WTC11 (cell line): ENCODE measurements at regions not wholly inside any gene's neighbourhood (a gene's known extent, or its start where the extent isn't known, plus 50 kb on each side); places are given as distances from the start of the nearest gene placed in this dataset.

Source experiments
- ATAC-seq: fragments of 200-7000 bp; cut with Tn5 transposase; 2 replicates; pipeline ENCODE4 v1.10.0; 2021; ENCODE audit warnings: mild to moderate bottlenecking, moderate library complexity
- CTCF ChIA-PET: fragments of 300-600 bp; sonication (Branson Sonifier 250); formaldehyde crosslinking; loops from one replicate; lab custom pipeline; 2021; ENCODE audit warnings: antibody characterized with exemption; lab: Charles Lee
- POLR2A ChIA-PET: fragments of 350-600 bp; sonication (Branson Sonifier 250); formaldehyde crosslinking; loops from one replicate; lab custom pipeline; 2021; ENCODE audit warnings: antibody characterized with exemption; lab: Charles Lee
- DNase-seq: peaks from one replicate; pipeline ENCODE4 v3.0.0; 2021; ENCODE audit warnings: low spot score
- H3K27ac Mint-ChIP-seq: 2 replicates; pipeline ENCODE4 v1.8.0; 2021; ENCODE audit warnings: mixed read lengths
- H3K27me3 Mint-ChIP-seq: 2 replicates; pipeline ENCODE4 v1.8.0; 2021; ENCODE audit warnings: low read depth, mild to moderate bottlenecking, moderate library complexity, mixed read lengths
- H3K36me3 Mint-ChIP-seq: 2 replicates; pipeline ENCODE4 v1.8.0; 2021; ENCODE audit warnings: mixed read lengths
- H3K4me1 Mint-ChIP-seq: 2 replicates; pipeline ENCODE4 v1.8.0; 2022; ENCODE audit warnings: mixed read lengths
- H3K4me3 Mint-ChIP-seq: 2 replicates; pipeline ENCODE4 v1.8.0; 2021; ENCODE audit warnings: mild to moderate bottlenecking, moderate library complexity, mixed read lengths
- H3K9me3 Mint-ChIP-seq: 2 replicates; pipeline ENCODE4 v1.8.0; 2021; ENCODE audit warnings: mixed read lengths
- ARID4B ChIP-seq: sonication (generic); formaldehyde crosslinking; IDR thresholded peaks from 2 replicates; pipeline ENCODE4 v1.8.0; 2023; ENCODE audit warnings: missing genetic modification reagents, mild to moderate bottlenecking, borderline replicate concordance
- E2F1 ChIP-seq: sonication (generic); formaldehyde crosslinking; IDR thresholded peaks from 2 replicates; pipeline ENCODE4 v1.8.0; 2022; ENCODE audit warnings: mild to moderate bottlenecking, missing genetic modification reagents
- GABPB1 ChIP-seq: sonication (generic); formaldehyde crosslinking; IDR thresholded peaks from 2 replicates; pipeline ENCODE4 v1.8.1; 2023; ENCODE audit warnings: mild to moderate bottlenecking, missing genetic modification reagents
- PRDM15 ChIP-seq: sonication (generic); formaldehyde crosslinking; IDR thresholded peaks from 2 replicates; pipeline ENCODE4 v1.8.0; 2022; ENCODE audit warnings: missing genetic modification reagents
- RELA ChIP-seq: sonication (generic); formaldehyde crosslinking; IDR thresholded peaks from 2 replicates; pipeline ENCODE4 v1.8.1; 2022; ENCODE audit warnings: missing genetic modification reagents, mild to moderate bottlenecking, borderline replicate concordance
- TEAD4 ChIP-seq: sonication (generic); formaldehyde crosslinking; IDR thresholded peaks from 2 replicates; pipeline ENCODE4 v1.8.0; 2022; ENCODE audit warnings: mild to moderate bottlenecking, missing genetic modification reagents
- ZMAT4 ChIP-seq: fragments of 250-450 bp; sonication (Bioruptor Pico); IDR thresholded peaks from 2 replicates; pipeline ENCODE4 v1.9.0; 2021; ENCODE audit warnings: mild to moderate bottlenecking
- ZNF138 ChIP-seq: sonication (generic); formaldehyde crosslinking; conservative IDR thresholded peaks from 2 replicates; pipeline ENCODE4 v1.8.1; 2022; ENCODE audit warnings: mild to moderate bottlenecking, moderate library complexity, missing genetic modification reagents
- ZNF263 ChIP-seq: sonication (generic); formaldehyde crosslinking; IDR thresholded peaks from 2 replicates; pipeline ENCODE4 v1.8.1; 2022; ENCODE audit warnings: low read depth, mild to moderate bottlenecking, moderate library complexity, missing genetic modification reagents
- ZNF425 ChIP-seq: fragments of 250-450 bp; sonication (Bioruptor Pico); conservative IDR thresholded peaks from 2 replicates; pipeline ENCODE4 v1.9.0; 2021; ENCODE audit warnings: mild to moderate bottlenecking

- no peaks in the 10 kb centered on the region for H3K36me3 Mint-ChIP-seq
- H3K27me3 Mint-ChIP-seq = no peaks in the 10 kb centered on the region
- POLR2A ChIA-PET = interaction anchor here (0.6 kb wide), 1 partner anchor 34 kb away, joined by 4 read pairs; no protein-coding TSS in a partner anchor
- CTCF ChIA-PET = no interaction called here
- DNase-seq (no peak), ATAC-seq (no peak)
- no peaks in the 10 kb centered on the region for H3K9me3 Mint-ChIP-seq
- peaks cover 28% of the 10 kb centered on the region for H3K4me1 Mint-ChIP-seq
- H3K27ac Mint-ChIP-seq = no peak overlapping the region
- TF ChIP-seq E2F1 (CRISPR knock-in tag) (no peak), TEAD4 (CRISPR knock-in tag) (no peak), RELA (CRISPR knock-in tag) (no peak), PRDM15 (no peak), ZMAT4 (CRISPR knock-in tag) (no peak), ZNF263 (CRISPR knock-in tag) (no peak), GABPB1 (CRISPR knock-in tag) (no peak), ARID4B (CRISPR knock-in tag) (no peak), ZNF425 (CRISPR knock-in tag) (no peak)
- H3K4me3 Mint-ChIP-seq = no peak overlapping the region
Measured at GRCh38 chr3:23706111-23706510, 99.6 kb upstream of the UBE2E1 start.

- H3K27ac Mint-ChIP-seq = no peak overlapping the region; the same call in 1 of the 2 replicates
- CTCF ChIA-PET = interaction anchor here (1.0 to 1.3 kb wide), 2 partner anchors 53 to 207 kb away, joined by 3 read pairs; partner anchors contain the start of genes NKIRAS1 and RPL15
- TF ChIP-seq ZNF138 = no peak
Measured at GRCh38 chr3:23709987-23710386, 95.8 kb upstream of the UBE2E1 start.

More at GRCh38 chr3:23709987-23710386, 95.8 kb upstream of the UBE2E1 start:
- POLR2A ChIA-PET = no interaction called here
- ATAC-seq (peak; percentile 9), DNase-seq (no peak)
- H3K4me3 Mint-ChIP-seq = no peak overlapping the region
- H3K4me1 Mint-ChIP-seq = peaks cover 40% of the 10 kb centered on the region
- H3K9me3 Mint-ChIP-seq = 0 out of 2 replicates have a peak, but pooled peaks cover under 1% of the 10 kb centered on the region
- H3K27me3 Mint-ChIP-seq = no peaks in the 10 kb centered on the region
- no peaks in the 10 kb centered on the region for H3K36me3 Mint-ChIP-seq
